IMR-90 (cell line): ENCODE measurements at regions not wholly inside any gene's neighbourhood (a gene's known extent, or its start where the extent isn't known, plus 50 kb on each side); places are given as distances from the start of the nearest gene placed in this dataset.

Experiments used
- BHLHE40 ChIP-seq: fragments of 150-350 bp; IDR thresholded peaks from 2 replicates; pipeline ENCODE4 v1.6.1; 2016; ENCODE audit warnings: mild to moderate bottlenecking, low read depth, low read length
- CHD1 ChIP-seq: IDR thresholded peaks from 2 replicates; pipeline ENCODE4 v1.6.1; 2012; ENCODE audit warnings: low read depth, low read length, improper control_type of control experiment
- CTCF ChIP-seq: conservative IDR thresholded peaks from 2 replicates; pipeline ENCODE4 v1.5.1; 2012; ENCODE audit warnings: mild to moderate bottlenecking, low read depth, low read length, improper control_type of control experiment
- ELK1 ChIP-seq: fragments of 150-350 bp; IDR thresholded peaks from 2 replicates; pipeline ENCODE4 v1.6.1; 2016; ENCODE audit warnings: low read depth, mild to moderate bottlenecking, low read length, moderate library complexity, borderline replicate concordance
- FOS ChIP-seq: fragments of 150-350 bp; IDR thresholded peaks from 2 replicates; pipeline ENCODE4 v1.6.1; 2016; ENCODE audit warnings: low read depth, low read length
- MAFK ChIP-seq: IDR thresholded peaks from 2 replicates; pipeline ENCODE4 v1.6.1; 2012; ENCODE audit warnings: low read depth, low read length, improper control_type of control experiment
- MXI1 ChIP-seq: IDR thresholded peaks from 2 replicates; pipeline ENCODE4 v1.6.1; 2012; ENCODE audit warnings: low read depth, mild to moderate bottlenecking, low read length, moderate library complexity, borderline replicate concordance
- POLR2A ChIP-seq: IDR thresholded peaks from 2 replicates; pipeline ENCODE4 v1.6.1; 2012; ENCODE audit warnings: mild to moderate bottlenecking, low read depth, low read length
- RAD21 ChIP-seq: IDR thresholded peaks from 2 replicates; pipeline ENCODE4 v1.6.1; 2012; ENCODE audit warnings: low read length, improper control_type of control experiment
- RCOR1 ChIP-seq: IDR thresholded peaks from 2 replicates; pipeline ENCODE4 v1.6.1; 2012; ENCODE audit warnings: mild to moderate bottlenecking, low read length, improper control_type of control experiment; ENCODE audit not compliant: insufficient replicate concordance

GRCh38 chr2:14136030-14136429 lies 496.5 kb upstream of the LRATD1 start:
- TF ChIP-seq POLR2A (no peak), CTCF (no peak), FOS (no peak), MXI1 (no peak), MAFK (peak; percentile 30), ELK1 (no peak), RAD21 (no peak), CHD1 (no peak), BHLHE40 (no peak), RCOR1 (no peak)
